B cell (primary cell): ENCODE measurements at regions not wholly inside any gene's neighbourhood (a gene's known extent, or its start where the extent isn't known, plus 50 kb on each side); places are given as distances from the start of the nearest gene placed in this dataset.

ENCODE experiments used
- ATAC-seq: fragments of 200-7000 bp; cut with Tn5 transposase; one replicate; pipeline ENCODE4 v1.10.0; 2021; ENCODE audit warnings: low read depth, mild to moderate bottlenecking, moderate number of reproducible peaks, moderate library complexity
- CTCF ChIA-PET: fragments of 350-600 bp; sonication (Branson Sonifier 250); formaldehyde crosslinking; loops from one replicate; lab custom pipeline; 2021; ENCODE audit warnings: antibody characterized with exemption, inconsistent platforms; lab: Charles Lee
- POLR2A ChIA-PET: fragments of 350-600 bp; sonication (Branson Sonifier 250); formaldehyde crosslinking; loops from one replicate; lab custom pipeline; 2021; ENCODE audit warnings: antibody characterized with exemption; lab: Charles Lee
- DNase-seq: peaks from one replicate; pipeline ENCODE4 v3.0.0; 2013
- H2AFZ ChIP-seq: 2 replicates; pipeline ENCODE4 v1.6.1; 2012; ENCODE audit warnings: mild to moderate bottlenecking, low read depth, low read length; ENCODE audit not compliant: insufficient read depth, poor library complexity, severe bottlenecking
- H3K27ac ChIP-seq, 2 donors: 1 replicate in 1 of 2; 2 replicates in 1 of 2; pipeline ENCODE4 v1.5.1; 2012 to 2013; ENCODE audit warnings: low read length in 2 of 2, mild to moderate bottlenecking in 2 of 2, moderate library complexity in 1 of 2
- H3K27me3 ChIP-seq, 4 experiments: fragments of 200-600 bp in 1 of 4; sonication (generic) in 1 of 4; replicated peaks in 1 of 4; 1 replicate in 2 of 4; 2 replicates in 2 of 4; pipeline versions ENCODE4 v1.6.1 to v1.7.0; 2013 to 2016; ENCODE audit warnings: low read length in 3 of 4, mild to moderate bottlenecking in 2 of 4, mixed read lengths in 1 of 4, moderate library complexity in 1 of 4; ENCODE audit not compliant: insufficient read depth in 4 of 4, control insufficient read depth in 3 of 4; ENCODE audit errors: control extremely low read depth in 1 of 4
- H3K36me3 ChIP-seq, 2 experiments: replicated peaks in 1 of 2; 1 replicate in 1 of 2; 2 replicates in 1 of 2; pipeline versions ENCODE4 v1.6.1 to v1.7.1; 2013; ENCODE audit warnings: low read length in 1 of 2; ENCODE audit not compliant: insufficient read depth in 2 of 2, control insufficient read depth in 1 of 2; ENCODE audit errors: control extremely low read depth in 1 of 2, extremely low read depth in 1 of 2
- H3K4me1 ChIP-seq, 2 donors: fragments of 200-600 bp in 1 of 2; sonication (generic) in 1 of 2; 1 replicate in 1 of 2; 2 replicates in 1 of 2; pipeline versions ENCODE4 v1.5.1 to v1.6.1; 2013 to 2017; ENCODE audit warnings: low read length in 2 of 2; ENCODE audit not compliant: control insufficient read depth in 2 of 2, insufficient read depth in 2 of 2
- H3K4me2 ChIP-seq: replicated peaks from 2 replicates; pipeline ENCODE3; 2012; ENCODE audit warnings: mild to moderate bottlenecking, low read depth, low read length; ENCODE audit not compliant: poor library complexity, severe bottlenecking
- H3K4me3 ChIP-seq, 5 experiments: fragments of 200-600 bp in 1 of 5; sonication (generic) in 1 of 5; 1 replicate in 3 of 5; 2 replicates in 2 of 5; pipeline versions ENCODE4 v1.5.1 to v1.7.0; 2011 to 2016; ENCODE audit warnings: low read length in 4 of 5, mild to moderate bottlenecking in 4 of 5, low read depth in 2 of 5, control low read depth in 1 of 5, moderate library complexity in 1 of 5; ENCODE audit not compliant: insufficient read depth in 1 of 5; ENCODE audit errors: control extremely low read depth in 1 of 5, extremely low read depth in 1 of 5
- H3K79me2 ChIP-seq: fragments of 200-600 bp; sonication (generic); one replicate; pipeline ENCODE4 v1.6.0; 2016; ENCODE audit warnings: low read length; ENCODE audit not compliant: control insufficient read depth, insufficient read depth
- H3K9ac ChIP-seq: fragments of 200-600 bp; sonication (generic); 2 replicates; pipeline ENCODE4 v1.6.1; 2017; ENCODE audit warnings: mild to moderate bottlenecking, low read length, moderate library complexity
- H3K9me3 ChIP-seq, 3 donors: one replicate each; pipeline versions ENCODE4 v1.6.1 to v1.7.1; 2013; ENCODE audit warnings: low read length in 2 of 3; ENCODE audit not compliant: control insufficient read depth in 2 of 3, insufficient read depth in 1 of 3; ENCODE audit errors: control extremely low read depth in 1 of 3
- H4K20me1 ChIP-seq: 2 replicates; pipeline ENCODE4 v1.6.0; 2012; ENCODE audit warnings: mild to moderate bottlenecking, low read length; ENCODE audit not compliant: insufficient read depth, control insufficient read depth, poor library complexity, severe bottlenecking
- H3K27ac Mint-ChIP-seq: one replicate; pipeline ENCODE4 v1.8.0; 2021; ENCODE audit warnings: mixed read lengths
- H3K27me3 Mint-ChIP-seq: one replicate; pipeline ENCODE4 v1.8.0; 2021; ENCODE audit warnings: mixed read lengths
- H3K4me1 Mint-ChIP-seq: one replicate; pipeline ENCODE4 v1.8.0; 2021; ENCODE audit warnings: mixed read lengths
- H3K4me3 Mint-ChIP-seq: one replicate; pipeline ENCODE4 v1.8.0; 2021; ENCODE audit warnings: mixed read lengths
- H3K9me3 Mint-ChIP-seq: one replicate; pipeline ENCODE4 v1.8.0; 2022; ENCODE audit warnings: mixed read lengths; ENCODE audit not compliant: insufficient read depth
- CTCF ChIP-seq: fragments of 200-600 bp; IDR thresholded peaks from one replicate; pipeline ENCODE4 v1.8.0; 2022; ENCODE audit warnings: antibody characterized with exemption, mild to moderate bottlenecking
- EZH2 ChIP-seq: IDR thresholded peaks from 2 replicates; pipeline ENCODE4 v1.6.1; 2012; ENCODE audit warnings: borderline replicate concordance, low read depth, mild to moderate bottlenecking, moderate library complexity, low read length; ENCODE audit not compliant: insufficient read depth, poor library complexity, severe bottlenecking
- WGBS: methylation state at CpG from one replicate; pipeline ENCODE4 v1.1.5; 2013; ENCODE audit warnings: missing lambda C conversion rate; ENCODE audit not compliant: insufficient coverage; 5-methylcytosine and 5-hydroxymethylcytosine counted together
- intact Hi-C: fragments of 100-400 bp; cut with micrococcal nuclease; formaldehyde crosslinking; loops from one replicate; pipeline ENCODE4 v1.10.0; 2022

- peaks cover 0 to 6% (median 0%) of the 10 kb centered on the region in 3 donors for H3K9me3 ChIP-seq
- no peak overlapping the region for H3K4me2 ChIP-seq
- DNase-seq: no peak
- CTCF ChIA-PET: no interaction called here
- H3K4me3 Mint-ChIP-seq: no peak overlapping the region
- H2AFZ ChIP-seq: no peak overlapping the region
- H3K9ac ChIP-seq: no peak overlapping the region
- no peaks in the 10 kb centered on the region for H3K36me3 ChIP-seq
- no peaks in the 10 kb centered on the region for H3K27me3 ChIP-seq
- H3K79me2 ChIP-seq: no peaks in the 10 kb centered on the region
- H3K4me1 Mint-ChIP-seq: no peaks in the 10 kb centered on the region
- TF ChIP-seq EZH2 (no peak), CTCF (no peak)
- no peaks in the 10 kb centered on the region for H4K20me1 ChIP-seq
- peaks cover 4% of the 10 kb centered on the region for H3K9me3 Mint-ChIP-seq
- POLR2A ChIA-PET: no interaction called here
- H3K27ac ChIP-seq: no peak overlapping the region
- no peak overlapping the region for H3K4me3 ChIP-seq
- no peak for ATAC-seq
- WGBS: no CpG with 5 or more reads among the region's 1 CpG
- no peaks in the 10 kb centered on the region for H3K4me1 ChIP-seq
- intact Hi-C loops: no loop called here
- H3K27ac Mint-ChIP-seq: no peak overlapping the region
- no peaks in the 10 kb centered on the region for H3K27me3 Mint-ChIP-seq
Observed at GRCh38 chr5:27172693-27173092, 134.3 kb upstream of the CDH9 start.

GRCh38 chr5:27171761-27172261 is 133.4 kb upstream of the CDH9 start:
- intact Hi-C loops: no loop called here
- Histone ChIP-seq H3K4me1 (no peaks in the 10 kb centered on the region), H2AFZ (no peak overlapping the region), H3K4me2 (no peak overlapping the region), H4K20me1 (no peaks in the 10 kb centered on the region), H3K4me3 (no peak overlapping the region), H3K36me3 (no peaks in the 10 kb centered on the region), H3K9me3 (peaks cover 0 to 6% (median 0%) of the 10 kb centered on the region in 3 donors), H3K79me2 (no peaks in the 10 kb centered on the region), H3K9ac (no peak overlapping the region), H3K27me3 (no peaks in the 10 kb centered on the region), H3K27ac (no peak overlapping the region)
- H3K4me3 Mint-ChIP-seq: no peak overlapping the region
- CTCF ChIA-PET: no interaction called here
- peaks cover 4% of the 10 kb centered on the region for H3K9me3 Mint-ChIP-seq
- TF ChIP-seq CTCF: no peak
- no peak for TF ChIP-seq EZH2
- no peaks in the 10 kb centered on the region for H3K27me3 Mint-ChIP-seq
- ATAC-seq (no peak), DNase-seq (no peak)
- no peaks in the 10 kb centered on the region for H3K4me1 Mint-ChIP-seq
- POLR2A ChIA-PET: no interaction called here
- WGBS: 67% methylated on average over 8 of the region's 15 CpGs
- H3K27ac Mint-ChIP-seq: no peak overlapping the region
